Naive thymus-derived CD8-positive, alpha-beta T cell (primary cell): ENCODE measurements at regions not wholly inside any gene's neighbourhood (a gene's known extent, or its start where the extent isn't known, plus 50 kb on each side); places are given as distances from the start of the nearest gene placed in this dataset.
A peak's percentile ranks its signal among the peaks of the same experiment; 100 is the strongest.

ENCODE experiments used
- ATAC-seq, 2 donors: fragments of 150-1000 bp; cut with Tn5 transposase in 1 of 2; sonication (Bioruptor Pico), chemical (Tn5 transposase) in 1 of 2; 1 replicate in 1 of 2; 2 replicates in 1 of 2; pipeline ENCODE4 v1.10.0; 2021; ENCODE audit warnings: mild to moderate bottlenecking in 2 of 2, moderate library complexity in 2 of 2
- POLR2A ChIA-PET: fragments of 350-600 bp; sonication (Branson Sonifier 250); formaldehyde crosslinking; loops from one replicate; lab custom pipeline; 2021; ENCODE audit warnings: antibody characterized with exemption; lab: Charles Lee
- DNase-seq, 10 donors: peaks; one replicate each; pipeline versions ENCODE4 v3.0.0 to v3.0.0-alpha.2; 2020 to 2022
- H3K27ac Mint-ChIP-seq, 10 donors: one replicate each; pipeline ENCODE4 v1.8.0; 2020 to 2022; ENCODE audit warnings: mild to moderate bottlenecking in 10 of 10, mixed read lengths in 10 of 10, moderate library complexity in 4 of 10, inconsistent platforms in 1 of 10
- H3K27me3 Mint-ChIP-seq, 5 donors: one replicate each; pipeline ENCODE4 v1.8.0; 2021 to 2022; ENCODE audit warnings: mixed read lengths in 5 of 5
- H3K36me3 Mint-ChIP-seq, 3 donors: one replicate each; pipeline ENCODE4 v1.8.0; 2020 to 2022; ENCODE audit warnings: mixed read lengths in 3 of 3, mild to moderate bottlenecking in 2 of 3, inconsistent platforms in 1 of 3
- H3K4me1 Mint-ChIP-seq, 4 donors: one replicate each; pipeline ENCODE4 v1.8.0; 2021 to 2022; ENCODE audit warnings: mixed read lengths in 4 of 4
- H3K4me3 Mint-ChIP-seq, 10 donors: one replicate each; pipeline ENCODE4 v1.8.0; 2020 to 2022; ENCODE audit warnings: mild to moderate bottlenecking in 10 of 10, mixed read lengths in 10 of 10, moderate library complexity in 6 of 10, inconsistent platforms in 1 of 10
- H3K9me3 Mint-ChIP-seq, 9 donors: one replicate each; pipeline ENCODE4 v1.8.0; 2020 to 2022; ENCODE audit warnings: mixed read lengths in 9 of 9, mild to moderate bottlenecking in 3 of 9, inconsistent platforms in 1 of 9, moderate library complexity in 1 of 9

- DNase-seq (no peak), ATAC-seq (no peak)
- POLR2A ChIA-PET = no interaction called here
- no peak overlapping the region for H3K4me3 Mint-ChIP-seq
- H3K27me3 Mint-ChIP-seq = no peaks in the 10 kb centered on the region
- H3K36me3 Mint-ChIP-seq = no peaks in the 10 kb centered on the region
- H3K9me3 Mint-ChIP-seq = no peaks in the 10 kb centered on the region
- H3K4me1 Mint-ChIP-seq = peaks cover 15 to 34% (median 29%) of the 10 kb centered on the region in 4 donors
- H3K27ac Mint-ChIP-seq = no peak overlapping the region
Observed at GRCh38 chr9:88326936-88327335, 61.3 kb upstream of the SPIN1 start.

- Mint-ChIP-seq H3K36me3 (no peaks in the 10 kb centered on the region), H3K4me3 (no peak overlapping the region), H3K27me3 (no peaks in the 10 kb centered on the region), H3K4me1 (peaks cover 16 to 39% (median 36%) of the 10 kb centered on the region in 4 donors), H3K27ac (peak overlapping the region in 4 of 10 donors; percentile 28 to 76 (median 55)), H3K9me3 (no peaks in the 10 kb centered on the region)
- POLR2A ChIA-PET = no interaction called here
- ATAC-seq = no peak
- no peak for DNase-seq
Observed at GRCh38 chr9:88326015-88326414, 62.2 kb upstream of the SPIN1 start.

GRCh38 chr9:88322906-88323566, 65.2 kb upstream of the SPIN1 start:
- Mint-ChIP-seq H3K4me1 (peaks cover 16 to 42% (median 39%) of the 10 kb centered on the region in 4 donors), H3K4me3 (peak overlapping the region; percentile 43 to 79 (median 67)), H3K27me3 (no peaks in the 10 kb centered on the region), H3K27ac (peak overlapping the region; percentile 15 to 95 (median 86)), H3K36me3 (no peaks in the 10 kb centered on the region), H3K9me3 (no peaks in the 10 kb centered on the region)
- DNase-seq (peak in 9 of 10 donors; percentile 36 to 82 (median 72)), ATAC-seq (peak; percentile 99)
- POLR2A ChIA-PET = interaction anchor here (0.6 to 1.3 kb wide), 5 partner anchors 9 to 429 kb away, joined by 3 to 5 read pairs (median 3); partner anchors contain the start of genes CDK20 and SPIN1

- Mint-ChIP-seq H3K27ac (peak overlapping the region in 8 of 10 donors; percentile 9 to 87 (median 62)), H3K4me1 (peaks cover 16 to 42% (median 37%) of the 10 kb centered on the region in 4 donors), H3K9me3 (no peaks in the 10 kb centered on the region), H3K4me3 (peak overlapping the region in 6 of 10 donors; percentile 41 to 75 (median 56)), H3K27me3 (no peaks in the 10 kb centered on the region), H3K36me3 (no peaks in the 10 kb centered on the region)
- ATAC-seq (no peak), DNase-seq (no peak)
- POLR2A ChIA-PET = no interaction called here
Observed at GRCh38 chr9:88321764-88322163, 66.5 kb upstream of the SPIN1 start.

- POLR2A ChIA-PET = no interaction called here
- ATAC-seq (no peak), DNase-seq (no peak)
- no peaks in the 10 kb centered on the region for H3K27me3 Mint-ChIP-seq
- no peaks in the 10 kb centered on the region for H3K36me3 Mint-ChIP-seq
- H3K4me1 Mint-ChIP-seq = peaks cover 16 to 42% (median 36%) of the 10 kb centered on the region in 4 donors
- H3K9me3 Mint-ChIP-seq = no peaks in the 10 kb centered on the region
- H3K4me3 Mint-ChIP-seq = peak overlapping the region in 1 of 10 donors; percentile 24
- peak overlapping the region in 2 of 10 donors; percentile 37 to 59 for H3K27ac Mint-ChIP-seq
Observed at GRCh38 chr9:88320748-88321415, 67.4 kb upstream of the SPIN1 start.

GRCh38 chr9:88319936-88320747, 68.1 kb upstream of the SPIN1 start:
- peak overlapping the region in 1 of 10 donors; percentile 9 for H3K27ac Mint-ChIP-seq
- POLR2A ChIA-PET = no interaction called here
- H3K9me3 Mint-ChIP-seq = no peaks in the 10 kb centered on the region
- ATAC-seq (no peak), DNase-seq (no peak)
- no peaks in the 10 kb centered on the region for H3K27me3 Mint-ChIP-seq
- no peak overlapping the region for H3K4me3 Mint-ChIP-seq
- H3K36me3 Mint-ChIP-seq = no peaks in the 10 kb centered on the region
- peaks cover 16 to 41% (median 36%) of the 10 kb centered on the region in 4 donors for H3K4me1 Mint-ChIP-seq

GRCh38 chr9:88313364-88314220, 74.7 kb upstream of the SPIN1 start:
- DNase-seq = no peak
- H3K9me3 Mint-ChIP-seq = no peaks in the 10 kb centered on the region
- peak overlapping the region in 9 of 10 donors; percentile 16 to 76 (median 49) for H3K27ac Mint-ChIP-seq
- H3K27me3 Mint-ChIP-seq = no peaks in the 10 kb centered on the region
- H3K36me3 Mint-ChIP-seq = no peaks in the 10 kb centered on the region
- H3K4me1 Mint-ChIP-seq = peaks cover 12 to 25% (median 24%) of the 10 kb centered on the region in 4 donors
- POLR2A ChIA-PET = interaction anchor here (1.3 kb wide), 1 partner anchor 9 kb away, joined by 5 read pairs; no protein-coding TSS in a partner anchor
- peak overlapping the region in 7 of 10 donors; percentile 20 to 40 (median 31) for H3K4me3 Mint-ChIP-seq
- peak; percentile 8 to 37 for ATAC-seq

- ATAC-seq = no peak
- no peaks in the 10 kb centered on the region for H3K27me3 Mint-ChIP-seq
- no peaks in the 10 kb centered on the region for H3K36me3 Mint-ChIP-seq
- POLR2A ChIA-PET = no interaction called here
- peaks cover 12 to 25% (median 24%) of the 10 kb centered on the region in 4 donors for H3K4me1 Mint-ChIP-seq
- DNase-seq = no peak
- peak overlapping the region in 3 of 10 donors; percentile 3 to 38 (median 6) for H3K4me3 Mint-ChIP-seq
- no peaks in the 10 kb centered on the region for H3K9me3 Mint-ChIP-seq
- H3K27ac Mint-ChIP-seq = peak overlapping the region in 7 of 10 donors; percentile 20 to 76 (median 28)
Observed at GRCh38 chr9:88312517-88313103, 75.6 kb upstream of the SPIN1 start.

GRCh38 chr9:88312045-88312444, 76.2 kb upstream of the SPIN1 start:
- peak; percentile 30 to 38 for ATAC-seq
- Mint-ChIP-seq H3K27ac (peak overlapping the region in 7 of 10 donors; percentile 1 to 76 (median 28)), H3K36me3 (no peaks in the 10 kb centered on the region), H3K4me3 (peak overlapping the region in 5 of 10 donors; percentile 3 to 38 (median 22)), H3K9me3 (no peaks in the 10 kb centered on the region), H3K27me3 (no peaks in the 10 kb centered on the region), H3K4me1 (peaks cover 12 to 25% (median 24%) of the 10 kb centered on the region in 4 donors)
- DNase-seq = no peak
- POLR2A ChIA-PET = no interaction called here

GRCh38 chr9:88310310-88310980, 77.8 kb upstream of the SPIN1 start:
- no peak overlapping the region for H3K27ac Mint-ChIP-seq
- peaks cover 12 to 25% (median 24%) of the 10 kb centered on the region in 4 donors for H3K4me1 Mint-ChIP-seq
- DNase-seq (no peak), ATAC-seq (no peak)
- H3K27me3 Mint-ChIP-seq = no peaks in the 10 kb centered on the region
- H3K9me3 Mint-ChIP-seq = no peaks in the 10 kb centered on the region
- no peaks in the 10 kb centered on the region for H3K36me3 Mint-ChIP-seq
- POLR2A ChIA-PET = no interaction called here
- no peak overlapping the region for H3K4me3 Mint-ChIP-seq

- Mint-ChIP-seq H3K9me3 (no peaks in the 10 kb centered on the region), H3K4me1 (peaks cover 12 to 26% (median 23%) of the 10 kb centered on the region in 4 donors), H3K27me3 (no peaks in the 10 kb centered on the region), H3K36me3 (no peaks in the 10 kb centered on the region), H3K27ac (peak overlapping the region in 1 of 10 donors; percentile 53), H3K4me3 (no peak overlapping the region)
- no peak for DNase-seq
- no peak for ATAC-seq
- POLR2A ChIA-PET = no interaction called here
Observed at GRCh38 chr9:88308831-88309560, 79.2 kb upstream of the SPIN1 start.
